ENCODE measurements at regions not wholly inside any gene's neighbourhood (a gene's known extent, or its start where the extent isn't known, plus 50 kb on each side); places are given as distances from the start of the nearest gene placed in this dataset.
"Not testable (repeated sequence)": the region's sequence is repeated elsewhere in the genome, so short reads cannot be mapped to it uniquely, and the experiment has no call there.

DNA sequence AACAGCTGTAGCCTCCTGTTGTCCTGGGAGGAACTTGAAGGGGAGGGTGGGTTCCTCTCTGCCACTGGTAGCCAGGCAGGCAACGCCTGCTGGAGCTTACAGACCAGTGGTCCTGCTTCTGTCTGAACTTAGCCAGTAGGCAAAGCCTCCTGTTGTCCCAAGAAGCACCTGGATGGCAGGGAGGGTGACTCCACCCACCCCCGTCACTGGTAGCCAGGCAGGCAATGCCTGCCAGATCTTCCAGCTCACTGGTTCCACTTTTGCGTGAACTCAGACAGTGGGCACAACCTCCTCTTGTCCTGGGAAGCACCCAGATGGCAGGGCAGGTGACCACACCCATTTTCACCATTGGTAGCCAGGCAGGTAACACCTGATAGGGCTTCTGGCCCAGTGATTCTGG lies 203.5 kb upstream of the DIPK2B start:
- TF ChIP-seq, protein P1, sequence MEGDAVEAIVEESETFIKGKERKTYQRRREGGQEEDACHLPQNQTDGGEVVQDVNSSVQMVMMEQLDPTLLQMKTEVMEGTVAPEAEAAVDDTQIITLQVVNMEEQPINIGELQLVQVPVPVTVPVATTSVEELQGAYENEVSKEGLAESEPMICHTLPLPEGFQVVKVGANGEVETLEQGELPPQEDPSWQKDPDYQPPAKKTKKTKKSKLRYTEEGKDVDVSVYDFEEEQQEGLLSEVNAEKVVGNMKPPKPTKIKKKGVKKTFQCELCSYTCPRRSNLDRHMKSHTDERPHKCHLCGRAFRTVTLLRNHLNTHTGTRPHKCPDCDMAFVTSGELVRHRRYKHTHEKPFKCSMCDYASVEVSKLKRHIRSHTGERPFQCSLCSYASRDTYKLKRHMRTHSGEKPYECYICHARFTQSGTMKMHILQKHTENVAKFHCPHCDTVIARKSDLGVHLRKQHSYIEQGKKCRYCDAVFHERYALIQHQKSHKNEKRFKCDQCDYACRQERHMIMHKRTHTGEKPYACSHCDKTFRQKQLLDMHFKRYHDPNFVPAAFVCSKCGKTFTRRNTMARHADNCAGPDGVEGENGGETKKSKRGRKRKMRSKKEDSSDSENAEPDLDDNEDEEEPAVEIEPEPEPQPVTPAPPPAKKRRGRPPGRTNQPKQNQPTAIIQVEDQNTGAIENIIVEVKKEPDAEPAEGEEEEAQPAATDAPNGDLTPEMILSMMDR (IDR thresholded peaks at IDR 0.05; ENCODE audit: low read depth, low read length) = no peak
- TF ChIP-seq, protein P2, sequence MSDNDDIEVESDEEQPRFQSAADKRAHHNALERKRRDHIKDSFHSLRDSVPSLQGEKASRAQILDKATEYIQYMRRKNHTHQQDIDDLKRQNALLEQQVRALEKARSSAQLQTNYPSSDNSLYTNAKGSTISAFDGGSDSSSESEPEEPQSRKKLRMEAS (IDR thresholded peaks at IDR 0.05; ENCODE audit: low read depth, low read length) = no peak
- no peak for TF ChIP-seq POLR2A (IDR thresholded peaks at IDR 0.05; ENCODE audit: extremely low read depth, insufficient read length)
- no peak for TF ChIP-seq MYC (IDR thresholded peaks at IDR 0.05; ENCODE audit: low read depth, low read length)
- no peak overlapping the region for H3K4me3 ChIP-seq (ENCODE audit: low read depth, low read length)
- DNase-seq (ENCODE audit: low read depth) = no peak

DNA sequence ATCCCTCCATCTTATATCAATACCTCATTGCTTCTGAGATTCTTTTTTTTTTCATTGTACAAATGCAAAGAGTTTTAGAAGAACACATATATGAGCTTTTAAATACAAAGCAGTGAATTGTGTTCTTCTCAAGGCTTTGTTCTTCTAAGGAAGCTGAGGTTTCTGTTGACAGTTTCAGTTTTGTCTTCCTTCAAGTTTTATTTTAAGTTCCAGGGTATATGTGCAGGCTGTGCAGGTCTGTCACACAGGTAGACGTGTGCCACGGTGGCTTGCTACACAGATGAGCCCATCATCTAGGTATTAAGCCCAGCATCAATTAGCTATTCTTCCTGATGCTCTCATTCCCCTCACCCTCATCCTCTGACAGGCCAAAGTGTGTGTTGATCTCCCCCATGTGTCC lies 201.2 kb upstream of the DIPK2B start:
- H3K4me3 ChIP-seq (ENCODE audit: low read depth, low read length) = no peak overlapping the region
- DNase-seq (ENCODE audit: low read depth) = no peak
- TF ChIP-seq, protein P2 (IDR thresholded peaks at IDR 0.05; ENCODE audit: low read depth, low read length) = no peak
- TF ChIP-seq, protein P1 (IDR thresholded peaks at IDR 0.05; ENCODE audit: low read depth, low read length) = no peak
- no peak for TF ChIP-seq MYC (IDR thresholded peaks at IDR 0.05; ENCODE audit: low read depth, low read length)
- TF ChIP-seq POLR2A (IDR thresholded peaks at IDR 0.05; ENCODE audit: extremely low read depth, insufficient read length) = no peak

DNA sequence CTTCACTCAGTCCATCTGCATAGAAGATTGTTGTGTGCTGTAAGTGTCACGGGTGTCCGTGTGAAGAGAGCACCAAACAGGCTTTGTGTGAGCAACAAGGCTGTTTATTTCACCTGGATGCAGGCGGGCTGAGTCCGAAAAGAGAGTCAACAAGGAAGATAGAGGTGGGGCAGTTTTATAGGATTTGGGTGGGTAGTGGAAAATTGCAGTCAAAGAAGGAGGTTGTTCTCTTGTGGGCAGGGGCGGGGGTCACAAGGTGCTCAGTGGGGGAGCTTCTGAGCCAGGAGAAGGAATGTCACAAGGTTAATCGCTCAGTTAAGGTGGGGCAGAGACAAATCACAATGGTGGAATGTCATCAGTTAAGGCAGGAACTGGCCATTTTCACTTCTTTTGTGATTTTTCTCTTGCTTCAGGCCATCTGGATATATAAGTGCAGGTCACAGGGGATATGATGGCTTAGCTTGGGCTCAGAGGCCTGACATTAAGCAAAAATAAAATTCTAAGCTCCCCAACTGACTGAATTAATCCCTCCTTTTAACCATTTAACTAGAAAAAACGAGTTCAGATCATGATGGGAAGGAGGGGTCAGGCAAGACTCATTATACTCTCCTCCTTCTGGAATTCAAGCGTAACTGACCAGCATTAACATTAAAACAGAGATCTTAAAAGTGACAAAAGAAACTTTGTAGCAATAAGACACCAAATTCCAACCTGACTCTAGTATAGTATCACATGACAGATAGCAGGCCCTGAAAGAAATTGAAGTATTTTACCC lies 200.5 kb upstream of the DIPK2B start:
- not testable (repeated sequence) for H3K4me3 ChIP-seq (ENCODE audit: low read depth, low read length); DNase-seq (ENCODE audit: low read depth)

DNA sequence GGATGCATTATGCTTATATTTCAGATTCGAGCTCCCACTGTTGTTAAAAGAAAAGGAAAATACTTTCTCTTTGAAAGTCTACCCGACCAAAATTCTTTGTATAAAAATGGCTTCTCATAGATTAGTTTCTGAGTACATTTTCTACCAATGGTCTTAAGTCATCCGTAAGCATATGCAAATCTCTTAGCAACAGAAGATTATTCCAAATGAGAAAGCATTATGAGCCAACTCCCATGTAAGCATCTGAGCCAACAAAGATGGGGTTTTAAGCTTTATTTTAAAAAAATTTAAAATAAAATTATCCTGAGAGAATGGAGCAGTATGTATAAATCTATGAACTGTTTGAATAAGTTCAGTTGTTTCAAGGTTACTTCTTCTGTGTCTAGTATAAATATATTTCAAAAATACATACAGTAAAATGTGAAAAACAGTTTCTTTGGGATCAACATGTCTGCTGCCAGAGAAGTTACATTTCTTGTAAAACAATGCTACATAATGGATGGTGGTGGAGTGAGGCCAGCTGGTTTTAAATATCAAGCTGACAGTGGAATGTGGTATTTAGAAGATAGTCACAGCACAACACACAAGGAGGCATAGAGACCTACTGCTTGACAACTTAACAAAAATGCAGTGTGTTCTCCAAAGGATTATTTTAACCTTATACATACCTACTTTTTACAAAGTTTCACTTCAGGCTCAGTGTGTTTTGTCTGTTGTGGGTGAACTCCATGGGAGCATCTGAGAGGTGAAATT lies 199.5 kb upstream of the DIPK2B start:
- H3K4me3 ChIP-seq (ENCODE audit: low read depth, low read length) = no peak overlapping the region
- DNase-seq (ENCODE audit: low read depth) = no peak
- TF ChIP-seq POLR2A (IDR thresholded peaks at IDR 0.05; ENCODE audit: extremely low read depth, insufficient read length) = no peak
- TF ChIP-seq, protein P2 (IDR thresholded peaks at IDR 0.05; ENCODE audit: low read depth, low read length) = no peak
- no peak for TF ChIP-seq MYC (IDR thresholded peaks at IDR 0.05; ENCODE audit: low read depth, low read length)
- TF ChIP-seq, protein P1 (IDR thresholded peaks at IDR 0.05; ENCODE audit: low read depth, low read length) = no peak

DNA sequence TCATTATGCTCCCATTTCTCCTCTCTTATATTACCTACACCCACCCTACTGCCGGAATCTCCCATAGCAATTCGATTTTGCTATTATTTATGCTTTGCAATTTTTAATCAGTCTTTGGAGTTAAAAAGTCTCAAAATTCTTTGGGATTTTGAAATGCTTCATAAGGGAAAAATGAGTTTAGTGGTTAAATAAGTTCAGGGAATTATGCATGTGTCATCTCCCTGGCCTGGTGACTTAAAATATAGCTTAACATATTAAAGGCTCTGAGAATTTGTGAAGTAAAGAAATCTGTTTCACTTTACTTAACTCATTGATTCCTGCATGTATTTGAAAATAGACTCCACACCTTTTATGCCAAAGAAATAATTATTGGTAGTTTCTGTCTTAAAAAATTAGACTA lies 185.1 kb upstream of the DIPK2B start:
- TF ChIP-seq MYC (IDR thresholded peaks at IDR 0.05; ENCODE audit: low read depth, low read length) (no peak), POLR2A (IDR thresholded peaks at IDR 0.05; ENCODE audit: extremely low read depth, insufficient read length) (no peak)
- TF ChIP-seq, protein P2 (IDR thresholded peaks at IDR 0.05; ENCODE audit: low read depth, low read length) = no peak
- TF ChIP-seq, protein P1 (IDR thresholded peaks at IDR 0.05; ENCODE audit: low read depth, low read length) = no peak
- no peak for DNase-seq (ENCODE audit: low read depth)
- no peak overlapping the region for H3K4me3 ChIP-seq (ENCODE audit: low read depth, low read length)

DNA sequence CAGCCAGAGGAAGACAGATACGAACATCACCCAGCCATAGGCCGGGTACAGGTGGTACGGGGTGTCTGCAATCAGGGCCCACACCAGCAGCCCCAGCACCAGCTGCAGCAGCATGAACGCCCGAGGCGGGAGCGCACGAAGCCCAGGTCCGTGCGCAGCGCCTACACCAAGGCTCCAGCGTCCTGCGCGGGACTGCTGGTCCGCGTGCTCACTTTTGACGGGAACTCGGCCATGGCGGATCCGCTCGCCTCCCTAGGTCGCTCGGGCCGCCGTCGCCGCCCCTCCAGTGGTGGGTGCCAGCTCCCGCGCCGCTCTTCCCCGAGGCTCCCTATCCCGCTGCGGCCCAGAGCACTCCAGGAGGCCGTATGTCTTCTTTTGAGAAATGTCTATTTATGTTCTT lies 181.2 kb upstream of the DIPK2B start:
- no peak for DNase-seq (ENCODE audit: low read depth)
- TF ChIP-seq, protein P1 (IDR thresholded peaks at IDR 0.05; ENCODE audit: low read depth, low read length) = no peak
- TF ChIP-seq, protein P2 (IDR thresholded peaks at IDR 0.05; ENCODE audit: low read depth, low read length) = no peak
- no peak for TF ChIP-seq MYC (IDR thresholded peaks at IDR 0.05; ENCODE audit: low read depth, low read length)
- TF ChIP-seq POLR2A (IDR thresholded peaks at IDR 0.05; ENCODE audit: extremely low read depth, insufficient read length) = no peak

More for the DNA sequence above, 181.2 kb upstream of the DIPK2B start:
- no peak overlapping the region for H3K4me3 ChIP-seq (ENCODE audit: low read depth, low read length)

Measured in NB4 (cell line).